Fibroblast of skin of right biceps (primary cell): ENCODE measurements at regions not wholly inside any gene's neighbourhood (a gene's known extent, or its start where the extent isn't known, plus 50 kb on each side); places are given as distances from the start of the nearest gene placed in this dataset.
A peak's percentile ranks its signal among the peaks of the same experiment; 100 is the strongest.
"Not testable (repeated sequence)": the region's sequence is repeated elsewhere in the genome, so short reads cannot be mapped to it uniquely, and the experiment has no call there.

ENCODE experiments used
- DNase-seq: peaks from one replicate; pipeline ENCODE4 v3.0.0-alpha.2; 2013

DNA sequence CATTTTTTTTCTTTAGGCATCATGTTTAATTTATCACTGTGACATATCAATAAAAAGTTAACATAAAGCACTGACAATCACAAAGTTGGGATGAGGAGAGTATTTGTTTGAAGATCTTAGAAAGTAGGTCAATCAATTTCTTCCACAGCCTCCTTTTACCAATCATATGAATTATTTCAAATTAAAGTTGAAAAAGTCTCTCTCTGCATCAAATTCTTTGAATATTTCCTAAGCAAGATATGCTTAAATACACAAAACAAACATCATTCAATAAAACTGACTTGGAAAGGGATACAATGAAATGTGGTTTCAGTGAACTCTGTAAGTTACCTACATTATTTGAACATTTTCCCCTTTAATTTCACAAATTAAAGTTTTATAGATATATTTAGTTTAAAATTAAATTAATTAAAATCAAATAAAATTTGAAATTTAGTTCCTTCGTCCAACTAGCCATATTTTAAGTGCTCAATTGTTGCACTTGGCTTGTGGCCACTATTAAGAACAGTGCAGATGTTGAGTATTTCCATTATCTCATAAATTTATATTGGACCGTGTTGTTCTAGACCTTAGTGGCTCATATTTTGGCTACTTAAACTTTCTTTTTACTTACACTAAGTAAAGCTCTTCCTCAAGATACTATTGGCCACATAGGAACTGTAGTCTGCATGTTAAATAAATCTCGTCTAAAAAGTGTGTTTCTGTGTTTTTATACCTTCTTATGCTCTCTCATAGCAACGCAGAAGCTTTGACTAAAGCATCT lies 949.7 kb upstream of the NUDT12 start:
- no peak for DNase-seq

DNA sequence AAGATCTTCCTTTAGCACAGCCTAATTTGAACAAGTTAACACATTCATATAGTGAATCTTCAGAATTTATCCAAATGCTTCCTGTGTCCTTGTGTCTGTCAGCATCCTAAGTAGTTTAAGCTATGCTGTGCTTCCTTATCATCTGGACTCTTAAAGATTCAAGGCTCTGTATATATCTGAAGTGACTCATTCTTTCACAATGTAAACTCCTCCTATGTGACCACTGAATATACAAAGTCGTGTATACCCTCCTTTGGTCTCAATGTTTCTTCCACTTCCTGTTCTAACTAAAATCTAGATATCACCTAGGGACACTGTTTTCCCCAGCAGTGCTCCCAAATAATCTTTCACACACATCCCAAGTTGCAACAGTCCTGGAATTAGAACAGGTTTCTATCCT lies 935.7 kb upstream of the NUDT12 start:
- peak; percentile 34 for DNase-seq

DNA sequence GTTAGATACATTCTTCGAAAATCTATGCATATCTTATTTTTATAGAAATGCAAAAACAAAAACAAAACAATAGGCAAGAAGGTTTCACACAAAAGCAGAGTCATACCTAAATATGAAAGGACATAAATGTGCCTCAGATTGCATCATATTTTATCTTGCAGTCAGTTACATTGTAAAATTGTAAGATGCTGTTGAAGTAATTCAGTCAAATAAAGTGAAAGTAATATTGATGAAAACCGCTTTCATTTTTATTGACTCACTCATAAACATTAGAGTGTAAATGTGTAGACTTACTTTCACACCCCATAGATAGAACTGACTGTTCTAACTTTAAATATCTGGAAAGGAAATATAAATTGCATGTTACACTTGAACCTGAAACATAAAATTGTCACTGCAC lies 931.5 kb upstream of the NUDT12 start:
- DNase-seq, result no peak

DNA sequence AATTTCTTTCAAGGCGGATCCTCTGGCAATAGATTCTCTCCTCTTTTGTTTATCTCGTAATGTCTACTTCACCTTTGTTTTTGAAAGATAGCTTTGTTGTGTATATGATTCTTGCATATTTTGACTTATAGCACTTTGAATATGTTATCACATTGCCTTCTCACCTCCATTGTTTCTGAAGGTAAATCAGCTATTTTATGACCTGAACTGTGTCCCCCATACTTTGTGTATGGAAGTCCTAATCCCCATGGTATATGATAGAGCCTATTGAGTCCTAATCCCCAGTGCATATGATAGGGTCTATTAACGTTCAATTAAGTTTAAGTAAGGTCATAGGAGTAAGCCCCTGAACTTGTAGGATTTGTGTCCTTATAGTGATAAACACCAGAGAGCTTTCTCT lies 910.2 kb upstream of the NUDT12 start:
- DNase-seq, result no peak

DNA sequence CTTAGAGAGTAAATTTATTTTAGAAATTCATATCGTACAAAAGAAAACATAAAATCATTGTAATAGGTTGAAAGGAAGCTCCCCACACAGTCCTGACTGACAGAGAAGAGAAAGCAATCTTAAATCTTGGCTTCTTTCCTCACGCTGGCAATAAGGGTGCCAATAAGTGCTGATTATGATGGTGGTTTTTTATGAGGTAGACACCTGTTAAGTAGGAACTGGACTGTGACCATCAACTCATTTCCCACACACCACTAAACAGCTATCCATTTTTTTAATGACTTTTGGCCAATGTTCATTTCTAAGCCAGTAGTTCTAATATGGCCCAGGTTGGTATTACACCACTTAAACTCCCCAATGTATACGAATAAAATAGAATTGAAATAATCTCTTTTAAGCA lies 893.5 kb upstream of the NUDT12 start:
- no peak for DNase-seq

DNA sequence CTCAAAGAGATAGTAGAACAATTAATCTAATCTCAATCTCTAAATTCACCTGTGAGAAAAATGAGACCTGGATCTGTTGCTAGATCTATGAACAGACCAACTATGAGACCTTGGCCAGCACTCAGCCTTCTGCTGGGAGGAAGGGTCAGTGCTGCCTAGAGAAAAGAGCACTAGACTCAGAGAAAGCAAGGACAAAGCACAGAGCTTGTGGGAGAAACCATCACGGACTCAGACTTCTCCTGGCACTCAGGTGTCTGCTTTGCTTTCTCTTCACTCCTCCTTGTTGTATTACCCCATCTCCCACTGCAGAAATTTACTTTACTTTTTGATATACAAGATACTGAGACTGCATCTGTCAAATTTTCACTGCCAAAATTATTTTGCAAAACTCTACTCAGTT lies 890.0 kb upstream of the NUDT12 start:
- no peak for DNase-seq

DNA sequence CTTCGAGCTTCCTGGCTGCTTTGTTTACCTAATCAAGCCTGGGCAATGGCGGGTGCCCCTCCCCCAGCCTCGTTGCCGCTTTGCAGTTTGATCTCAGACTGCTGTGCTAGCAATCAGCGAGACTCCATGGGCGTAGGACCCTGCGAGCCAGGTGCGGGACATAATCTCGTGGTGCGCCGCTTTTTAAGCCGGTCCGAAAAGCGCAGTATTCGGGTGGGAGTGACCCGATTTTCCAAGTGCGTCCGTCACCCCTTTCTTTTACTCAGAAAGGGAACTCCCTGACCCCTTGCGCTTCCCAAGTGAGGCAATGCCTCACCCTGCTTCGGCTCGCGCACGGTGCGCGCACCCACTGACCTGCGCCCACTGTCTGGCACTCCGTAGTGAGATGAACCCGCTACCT lies 889.3 kb upstream of the NUDT12 start:
- not testable (repeated sequence) for DNase-seq

DNA sequence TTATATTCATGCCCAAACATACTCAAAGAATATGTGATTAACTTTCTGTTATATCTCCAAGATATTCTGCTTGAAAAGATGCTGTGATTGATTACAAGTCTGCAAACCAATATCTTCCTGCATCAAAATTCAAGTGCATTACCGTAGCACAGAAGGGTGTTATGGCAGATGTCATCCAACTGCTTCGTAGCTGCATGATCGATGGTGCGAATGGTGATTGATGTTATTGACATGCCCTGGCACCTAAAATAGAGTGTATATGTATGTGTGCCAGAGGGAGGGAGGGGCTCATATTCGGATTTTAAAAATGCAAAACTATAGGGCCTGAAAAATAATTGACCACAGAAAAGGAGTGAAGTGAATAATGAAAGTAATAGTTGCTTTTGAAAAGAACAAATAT lies 882.1 kb upstream of the NUDT12 start:
- DNase-seq, result no peak

DNA sequence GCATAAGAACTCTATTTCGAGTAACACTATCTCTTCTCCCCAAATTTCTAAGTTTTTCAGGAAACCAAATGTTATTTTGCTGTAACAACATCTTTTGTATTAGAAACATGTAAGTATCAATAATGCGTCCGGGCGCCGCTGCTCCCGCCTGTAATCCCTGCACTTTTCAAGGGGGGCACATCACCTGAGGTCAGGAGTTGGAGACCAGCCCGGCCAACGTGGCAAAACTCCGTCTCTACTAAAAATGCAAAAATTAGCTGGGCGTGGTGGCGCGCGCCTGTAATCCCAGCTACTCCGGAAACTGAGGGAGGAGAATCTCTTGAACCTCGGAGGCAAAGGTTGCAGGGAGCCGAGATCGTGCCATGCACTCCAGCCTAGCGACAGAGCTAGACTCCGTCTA lies 881.1 kb upstream of the NUDT12 start:
- no peak for DNase-seq

DNA sequence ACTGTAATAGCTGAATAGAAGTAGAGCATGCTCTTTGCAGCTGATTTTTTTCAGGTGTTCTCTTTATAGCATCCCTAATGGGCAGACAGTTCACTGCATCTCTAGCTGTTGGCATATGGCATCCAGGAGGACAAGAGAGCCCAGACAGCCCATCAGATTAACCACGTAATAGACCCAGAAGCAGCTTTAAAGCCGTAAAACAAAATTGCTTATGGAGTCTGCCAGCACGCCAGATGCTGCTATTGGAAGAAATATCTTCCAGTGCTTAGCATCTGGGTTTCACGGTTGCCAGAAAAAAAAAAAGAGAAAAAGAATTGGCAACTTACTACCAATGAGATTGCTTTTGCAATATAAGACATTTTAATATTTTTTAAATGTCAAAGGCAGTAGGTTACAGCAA lies 869.4 kb upstream of the NUDT12 start:
- DNase-seq, result no peak

DNA sequence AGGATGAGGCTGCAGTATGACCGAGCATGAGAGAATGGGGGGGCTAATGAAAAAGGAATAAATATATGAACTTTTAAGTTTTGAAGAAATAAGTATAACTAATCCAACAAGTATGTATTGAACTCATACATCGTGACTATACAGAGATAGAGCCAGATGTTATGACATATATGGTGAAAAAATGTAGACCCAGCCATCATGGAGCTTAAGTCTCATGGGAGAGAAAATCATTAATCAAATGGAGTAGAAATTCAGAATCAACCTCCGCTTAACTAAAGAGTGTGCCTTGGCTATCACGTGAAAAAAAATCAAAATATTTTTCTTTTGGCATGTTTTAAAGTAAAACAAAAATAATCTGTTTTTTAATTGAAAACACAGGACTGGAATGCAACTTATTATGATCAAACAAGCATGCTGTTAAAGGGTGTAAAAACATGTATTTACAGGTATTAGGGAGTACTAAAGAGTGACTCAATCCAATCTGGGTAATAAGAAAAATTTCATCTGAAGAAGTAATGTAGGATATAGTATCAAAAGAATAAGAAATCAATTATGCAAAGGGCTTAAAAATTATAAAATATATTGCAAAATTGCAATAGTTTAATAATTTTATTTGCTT lies 868.5 kb upstream of the NUDT12 start:
- peak; percentile 73 for DNase-seq

DNA sequence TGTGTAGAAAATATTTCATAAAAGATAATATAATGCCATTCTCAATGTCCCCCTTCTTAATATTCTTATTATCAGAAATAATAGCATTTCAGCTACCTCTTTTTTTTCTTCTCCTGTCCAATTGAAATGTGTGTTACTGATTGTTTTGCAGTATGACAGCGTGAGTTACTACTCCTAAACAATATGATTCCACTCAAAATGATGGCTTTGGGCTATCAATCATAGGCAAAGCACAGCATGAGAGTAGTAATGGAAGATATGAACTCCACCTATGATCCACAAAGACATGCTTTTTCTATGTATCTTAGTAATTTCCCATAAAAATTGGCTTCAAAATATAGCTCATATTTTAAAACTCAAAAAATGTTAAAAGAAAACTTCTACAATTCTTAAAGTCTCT lies 867.3 kb upstream of the NUDT12 start:
- no peak for DNase-seq

DNA sequence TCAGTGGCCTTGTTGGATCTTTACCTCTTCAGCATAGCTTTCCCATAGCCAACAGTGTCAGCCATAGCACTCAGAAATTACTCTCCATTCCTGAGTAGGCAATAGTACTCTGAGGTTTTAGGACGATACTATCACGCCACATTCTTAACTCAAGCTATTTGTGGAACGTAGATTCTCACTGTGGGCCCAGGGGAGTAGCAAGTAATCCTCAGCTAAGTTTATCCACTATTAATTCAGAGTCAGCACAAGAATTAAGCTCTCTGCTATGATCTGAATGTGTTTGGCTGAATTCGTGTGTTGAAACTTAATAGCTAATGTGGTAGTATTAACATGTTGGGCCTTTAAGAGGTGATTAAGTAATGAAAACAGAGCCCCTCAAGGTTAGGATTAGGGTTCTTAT lies 858.8 kb upstream of the NUDT12 start:
- DNase-seq, result no peak

DNA sequence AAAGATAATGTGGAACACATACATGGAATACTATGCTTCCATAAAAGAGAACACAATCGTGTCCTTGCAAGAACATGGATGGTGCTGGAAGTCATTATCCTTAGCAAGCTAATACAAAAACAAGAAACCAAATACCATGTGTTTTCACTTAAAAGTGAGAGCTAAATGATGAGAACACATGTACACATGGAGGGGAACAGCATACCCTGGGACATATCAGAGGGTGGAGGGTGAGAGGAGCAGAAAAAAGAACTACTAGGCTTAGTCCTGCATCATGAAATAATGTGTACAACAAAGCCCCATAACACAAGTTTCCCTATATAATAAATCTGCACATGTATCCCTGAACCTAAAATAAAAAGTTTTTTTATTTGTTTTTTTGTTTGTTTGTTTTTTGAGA lies 855.5 kb upstream of the NUDT12 start:
- no peak for DNase-seq

DNA sequence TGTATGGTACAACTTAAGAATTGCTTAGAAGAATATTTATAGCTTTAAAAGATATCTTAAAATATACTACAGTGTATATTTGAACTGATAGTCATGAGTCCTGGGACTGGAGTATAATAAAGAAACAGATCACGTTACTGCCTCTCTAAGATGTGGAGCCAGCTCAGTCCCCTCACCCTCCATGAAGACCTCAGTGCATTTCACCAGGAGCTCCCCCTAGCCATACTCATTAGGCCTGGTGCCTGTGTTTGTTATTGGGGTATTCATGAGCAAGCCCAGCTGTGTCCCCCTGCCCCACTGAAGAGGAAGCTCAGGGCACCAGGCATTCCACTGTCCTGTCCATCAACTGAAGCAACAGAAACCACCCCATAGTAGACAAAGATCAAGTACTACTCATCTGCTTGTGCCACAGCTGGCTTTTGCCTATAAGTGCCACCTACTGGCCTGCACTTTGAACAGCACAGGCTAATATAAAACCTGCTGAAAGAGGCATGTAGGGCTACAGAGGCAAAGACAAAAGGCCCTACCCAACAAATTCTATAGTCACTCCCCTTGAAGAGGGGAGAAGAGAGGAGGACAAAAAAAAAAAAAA lies 850.2 kb upstream of the NUDT12 start:
- peak; percentile 17 for DNase-seq

DNA sequence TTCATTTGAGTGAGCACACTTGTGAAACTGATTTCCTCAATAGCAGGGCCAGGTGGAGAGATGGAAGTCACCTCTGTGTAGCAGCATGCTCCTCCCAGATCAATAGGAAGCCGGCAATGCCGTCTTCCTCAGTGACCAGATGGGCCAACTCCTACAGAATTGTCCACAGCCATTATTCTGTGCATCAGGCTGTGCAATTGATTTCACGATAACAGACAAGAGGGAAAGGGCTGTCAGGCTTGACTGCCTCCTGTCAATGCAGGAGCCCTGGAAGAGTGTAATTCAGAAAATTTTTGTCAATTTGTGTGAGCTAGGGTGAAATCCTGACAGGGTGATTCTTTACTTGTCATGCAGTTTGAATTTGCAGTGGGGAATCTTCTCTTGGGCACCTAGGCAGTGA lies 838.4 kb upstream of the NUDT12 start:
- DNase-seq, result no peak

DNA sequence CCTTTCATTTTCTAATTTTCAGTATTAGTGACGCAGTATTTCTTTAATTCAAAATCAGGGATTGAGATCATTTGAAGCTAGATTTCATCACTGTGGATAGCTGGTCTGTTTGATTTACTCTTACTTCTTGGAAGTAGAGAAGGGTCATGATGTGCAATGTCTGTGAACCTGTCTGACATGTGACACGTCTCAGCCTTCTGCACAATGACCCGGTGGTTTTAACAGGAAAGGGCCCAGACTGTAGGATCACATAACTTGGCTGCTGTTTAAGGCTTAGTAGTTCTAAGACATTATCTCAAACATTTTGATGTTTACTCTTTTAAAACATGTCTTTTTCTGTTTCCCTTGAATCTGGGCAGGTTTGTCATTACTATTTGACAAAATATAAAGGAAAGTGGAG lies 823.3 kb upstream of the NUDT12 start:
- DNase-seq, result no peak

DNA sequence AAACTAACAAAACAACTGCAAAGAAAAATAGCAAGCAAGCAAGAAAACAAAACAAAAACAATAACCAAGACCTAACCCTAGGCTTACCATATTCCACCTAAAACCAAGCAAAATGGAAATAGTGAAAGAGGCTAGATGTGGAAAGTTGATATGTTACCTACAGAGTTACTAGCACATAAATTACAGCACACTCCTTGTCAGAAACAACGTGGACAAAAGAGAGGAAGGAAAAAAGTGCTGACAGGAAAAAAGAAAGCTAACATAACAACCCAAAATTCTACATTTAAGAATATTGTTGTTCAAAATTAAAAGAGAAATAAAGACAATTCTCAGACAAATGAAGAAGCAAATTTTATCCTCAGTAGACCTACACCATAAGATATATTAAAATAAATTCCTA lies 812.8 kb upstream of the NUDT12 start:
- no peak for DNase-seq

DNA sequence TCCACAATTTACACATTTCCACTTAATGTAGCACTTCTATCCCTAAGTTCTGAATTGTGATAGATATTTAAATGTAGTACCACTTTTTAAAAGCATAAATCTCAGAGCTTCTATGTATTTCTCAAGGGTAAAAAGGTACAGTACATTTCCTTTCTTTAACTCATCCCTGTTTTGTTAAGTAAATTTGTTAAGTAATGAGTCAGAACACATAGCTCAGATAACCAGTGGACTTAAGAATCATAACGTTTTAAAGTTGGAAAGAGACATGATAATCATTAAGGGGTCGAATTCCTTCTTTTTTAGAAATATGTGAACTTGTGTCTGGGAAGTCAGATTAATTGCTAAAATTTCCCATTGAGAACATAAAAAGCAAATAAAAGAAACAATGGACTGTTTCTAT lies 810.2 kb upstream of the NUDT12 start:
- no peak for DNase-seq

DNA sequence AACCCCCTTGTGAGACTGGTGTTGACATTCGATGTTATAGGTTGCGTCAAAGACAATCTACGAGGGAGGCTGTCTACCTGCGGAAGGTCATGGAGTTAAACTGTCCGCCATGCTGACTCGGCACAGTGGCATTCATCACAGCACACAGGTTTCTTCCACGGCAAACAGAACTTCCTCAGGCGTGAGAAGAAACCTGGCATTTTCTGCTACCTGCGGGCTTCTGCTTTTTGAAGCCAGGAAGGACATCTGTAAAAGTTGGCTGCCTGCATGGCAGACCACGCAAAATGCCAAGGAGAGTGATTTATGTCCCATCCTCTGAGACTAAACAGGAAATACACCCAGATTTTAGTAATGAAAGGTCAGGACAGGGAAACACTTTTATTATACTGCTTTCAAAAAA lies 809.8 kb upstream of the NUDT12 start:
- no peak for DNase-seq

DNA sequence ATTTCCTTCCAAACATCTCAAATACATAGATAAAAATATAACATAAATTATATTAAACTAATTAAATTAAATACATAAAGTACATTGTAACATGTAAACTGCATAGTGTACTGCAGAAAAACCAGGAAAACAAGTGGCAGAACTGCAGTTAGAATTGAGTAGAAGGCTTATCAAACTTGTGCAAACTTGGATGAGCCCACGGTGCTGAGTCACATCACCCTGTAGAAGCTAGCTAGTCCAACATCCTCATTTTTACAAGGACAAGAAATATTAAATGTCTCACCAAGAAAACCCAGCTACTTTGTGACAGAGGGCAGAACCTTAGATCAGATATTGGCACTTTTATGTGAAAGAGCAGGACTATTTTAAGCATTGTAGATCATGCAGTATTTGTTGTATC lies 807.9 kb upstream of the NUDT12 start:
- DNase-seq, result no peak

DNA sequence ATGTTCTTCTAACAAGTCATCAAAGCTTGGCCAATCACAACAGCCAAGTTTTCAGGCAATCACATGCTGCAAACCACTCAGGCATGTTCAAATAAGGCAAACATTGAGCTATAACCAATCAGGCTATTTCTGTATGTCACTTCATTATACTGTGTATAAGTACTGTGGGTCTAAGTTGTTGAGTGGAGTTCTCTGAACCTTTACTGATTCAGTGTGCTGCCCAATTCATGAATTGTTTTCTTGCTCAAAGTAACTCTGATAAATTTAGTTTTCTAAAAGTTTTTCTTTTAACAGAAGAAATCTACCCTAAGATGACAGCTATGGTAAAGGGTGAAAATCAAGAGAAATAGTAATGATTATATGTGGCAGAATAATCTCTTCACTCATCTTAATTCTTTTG lies 805.4 kb upstream of the NUDT12 start:
- no peak for DNase-seq

DNA sequence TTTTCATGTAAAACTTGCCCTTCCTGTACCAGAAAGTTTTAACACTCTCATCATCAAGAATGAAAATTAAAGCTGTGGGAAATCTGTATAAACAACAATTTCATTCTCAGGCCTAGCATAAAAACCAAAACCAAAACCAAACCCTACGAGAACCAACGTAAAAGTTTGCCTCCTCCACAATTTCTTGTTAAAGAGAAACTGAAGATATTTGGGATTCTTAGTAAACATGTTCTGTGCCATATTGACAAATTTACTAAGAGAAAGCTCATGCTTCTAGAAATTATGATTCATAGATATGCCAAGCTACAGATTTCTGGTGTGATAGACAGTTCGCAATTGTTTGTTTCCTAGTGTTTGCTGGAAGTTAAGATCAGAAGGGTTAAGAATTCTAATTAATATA lies 801.0 kb upstream of the NUDT12 start:
- DNase-seq, result no peak

DNA sequence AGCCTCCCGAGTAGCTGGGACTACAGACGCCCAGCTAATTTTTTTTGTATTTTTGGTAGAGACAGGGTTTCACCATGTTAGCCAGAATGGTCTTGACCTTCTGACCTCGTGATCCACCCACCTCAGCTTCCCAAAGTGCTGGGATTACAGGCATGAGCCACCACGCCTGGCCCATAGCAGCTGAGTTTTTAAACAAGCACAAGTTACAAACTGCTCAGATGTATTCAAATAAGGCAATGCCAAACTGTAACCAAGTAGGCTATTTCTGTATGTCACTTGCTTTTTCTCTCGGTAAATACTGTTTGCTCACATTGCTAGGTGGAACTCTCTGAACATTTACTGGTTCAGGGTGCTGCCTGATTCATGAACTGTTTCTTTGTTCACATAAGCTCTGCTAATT lies 799.3 kb upstream of the NUDT12 start:
- no peak for DNase-seq

DNA sequence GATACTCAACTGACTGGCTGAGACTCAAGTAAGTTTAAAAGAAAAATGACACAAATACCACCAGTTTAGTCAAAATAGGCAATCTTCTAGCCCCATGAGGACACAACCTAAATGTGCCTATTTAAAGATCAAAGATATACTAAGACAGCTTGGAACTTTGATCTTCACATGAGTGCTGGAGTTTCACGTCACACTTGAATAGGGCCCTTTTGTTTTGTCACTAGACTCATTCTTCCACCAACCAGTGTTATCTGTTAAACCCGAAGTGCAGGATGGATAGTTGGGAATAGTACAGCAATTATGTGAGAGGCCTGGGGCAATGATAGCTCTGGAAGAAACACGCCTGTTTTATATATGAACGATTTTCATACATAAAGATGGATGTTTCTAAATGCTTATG lies 792.8 kb upstream of the NUDT12 start:
- DNase-seq, result no peak
